Vagina (tissue), 2 donors: ENCODE measurements at regions not wholly inside any gene's neighbourhood (a gene's known extent, or its start where the extent isn't known, plus 50 kb on each side); places are given as distances from the start of the nearest gene placed in this dataset.

Experiments
- DNase-seq, 2 donors: peaks; one replicate each; pipeline ENCODE4 v3.0.0-alpha.2; 2017; ENCODE audit errors: extremely low spot score in 2 of 2
- H3K27ac ChIP-seq: fragments of 200-600 bp; sonication (generic); one replicate; pipeline ENCODE4 v1.5.1; 2019
- H3K27me3 ChIP-seq: fragments of 200-600 bp; sonication (generic); one replicate; pipeline ENCODE4 v1.5.1; 2019
- H3K36me3 ChIP-seq, 2 donors: fragments of 200-600 bp; sonication (generic); one replicate each; pipeline ENCODE4 v1.5.1; 2017 to 2019
- H3K4me1 ChIP-seq: fragments of 200-600 bp; sonication (generic); one replicate; pipeline ENCODE4 v1.5.1; 2019
- H3K4me3 ChIP-seq, 2 donors: fragments of 200-600 bp; sonication (generic); 1 replicate in 1 of 2; 2 replicates in 1 of 2; pipeline ENCODE4 v1.5.1; 2016 to 2019
- H3K9me3 ChIP-seq: fragments of 200-600 bp; sonication (generic); one replicate; pipeline ENCODE4 v1.5.1; 2019
- CTCF ChIP-seq, 3 experiments: fragments of 450-650 bp in 2 of 3; fragments of 200-600 bp in 1 of 3; sonication (generic) in 1 of 3; IDR thresholded peaks; one replicate each; pipeline ENCODE4 v1.5.1; 2017 to 2019; ENCODE audit warnings: antibody characterized with exemption in 3 of 3, mild to moderate bottlenecking in 2 of 3, moderate library complexity in 2 of 3
- POLR2A ChIP-seq, 2 donors: fragments of 450-650 bp; IDR thresholded peaks; one replicate each; pipeline ENCODE4 v1.6.1; 2017; ENCODE audit warnings: antibody characterized with exemption in 2 of 2, mild to moderate bottlenecking in 2 of 2, moderate library complexity in 2 of 2
- POLR2AphosphoS5 ChIP-seq, 2 donors: sonication (generic); formaldehyde crosslinking; IDR thresholded peaks; one replicate each; pipeline ENCODE4 v1.9.0; 2017; ENCODE audit warnings: antibody characterized with exemption in 2 of 2, mild to moderate bottlenecking in 2 of 2, low read depth in 1 of 2; ENCODE audit not compliant: insufficient read depth in 1 of 2
- intact Hi-C: fragments of 100-400 bp; cut with DNase I; formaldehyde crosslinking; loops from one replicate; pipeline ENCODE4 v1.15.1; 2023

DNA sequence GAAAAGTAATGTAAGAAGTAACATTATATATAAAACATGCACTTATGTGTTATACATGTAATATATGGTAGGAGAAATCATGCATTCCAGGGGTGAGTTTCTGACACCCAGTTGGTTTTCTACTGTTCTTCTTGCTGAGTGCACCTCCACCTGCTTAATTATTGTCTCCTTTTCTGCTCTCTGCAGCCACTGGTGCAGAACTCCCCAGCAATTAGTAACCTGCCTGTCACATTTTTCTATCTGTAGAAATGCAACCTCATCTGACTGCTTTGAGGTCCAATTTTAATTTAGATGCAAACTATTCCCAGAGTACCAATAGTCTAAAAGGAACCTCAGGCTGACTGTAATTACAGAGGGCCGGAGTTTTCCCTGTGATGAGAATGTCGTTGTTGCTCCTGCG is 842.1 kb downstream of the AACS start:
- no peaks in the 10 kb centered on the region for H3K9me3 ChIP-seq
- no peak for DNase-seq
- no peak overlapping the region for H3K27ac ChIP-seq
- no peaks in the 10 kb centered on the region for H3K27me3 ChIP-seq
- H3K36me3 ChIP-seq = no peaks in the 10 kb centered on the region
- intact Hi-C loops = no loop called here
- no peak overlapping the region for H3K4me3 ChIP-seq
- H3K4me1 ChIP-seq = no peaks in the 10 kb centered on the region
- TF ChIP-seq CTCF (IDR thresholded peaks at IDR 0.05) (no peak), POLR2A (IDR thresholded peaks at IDR 0.05) (no peak), POLR2AphosphoS5 (IDR thresholded peaks at IDR 0.05; ENCODE audit: insufficient read depth in 1 of 2, low read depth in 1 of 2) (no peak)

- TF ChIP-seq POLR2AphosphoS5 (IDR thresholded peaks at IDR 0.05; ENCODE audit: insufficient read depth in 1 of 2, low read depth in 1 of 2) (no peak), POLR2A (IDR thresholded peaks at IDR 0.05) (no peak), CTCF (IDR thresholded peaks at IDR 0.05) (no peak)
- no peaks in the 10 kb centered on the region for H3K27me3 ChIP-seq
- H3K27ac ChIP-seq = no peak overlapping the region
- no peaks in the 10 kb centered on the region for H3K9me3 ChIP-seq
- intact Hi-C loops = no loop called here
- no peaks in the 10 kb centered on the region for H3K36me3 ChIP-seq
- no peak for DNase-seq
- no peak overlapping the region for H3K4me3 ChIP-seq
- no peaks in the 10 kb centered on the region for H3K4me1 ChIP-seq
Measured at GRCh38 chr12:125919856-125920470, 854.7 kb downstream of the AACS start.

DNA sequence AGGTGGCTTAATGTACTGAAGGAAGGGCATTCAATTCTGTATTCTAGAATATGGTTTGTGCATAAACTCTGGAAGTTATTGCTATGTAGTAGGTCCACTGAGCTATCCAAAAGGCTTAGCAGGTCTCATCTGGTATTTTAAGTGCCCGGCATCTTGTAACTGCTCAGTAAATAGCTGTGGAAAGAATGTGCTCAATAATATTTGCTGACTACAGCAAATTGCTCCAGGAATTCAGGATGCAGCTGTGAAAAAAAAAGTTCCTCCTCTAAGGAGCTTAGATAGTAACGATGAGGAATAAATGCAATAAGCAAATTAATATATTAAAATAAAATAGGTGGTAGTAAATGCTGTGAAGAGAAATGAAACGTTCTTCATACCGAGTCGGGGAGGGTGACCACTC is 857.1 kb downstream of the AACS start:
- TF ChIP-seq POLR2AphosphoS5 (IDR thresholded peaks at IDR 0.05; ENCODE audit: insufficient read depth in 1 of 2, low read depth in 1 of 2) = no peak
- no peak for TF ChIP-seq POLR2A (IDR thresholded peaks at IDR 0.05)
- TF ChIP-seq CTCF (IDR thresholded peaks at IDR 0.05) = no peak
- Histone ChIP-seq H3K27ac (no peak overlapping the region), H3K4me1 (no peaks in the 10 kb centered on the region), H3K36me3 (no peaks in the 10 kb centered on the region), H3K9me3 (no peaks in the 10 kb centered on the region), H3K4me3 (no peak overlapping the region), H3K27me3 (no peaks in the 10 kb centered on the region)
- intact Hi-C loops = no loop called here
- DNase-seq = no peak

GRCh38 chr12:125936502-125936901 is 871.3 kb downstream of the AACS start:
- H3K36me3 ChIP-seq = no peaks in the 10 kb centered on the region
- no peaks in the 10 kb centered on the region for H3K4me1 ChIP-seq
- H3K4me3 ChIP-seq = no peak overlapping the region
- no peaks in the 10 kb centered on the region for H3K9me3 ChIP-seq
- H3K27ac ChIP-seq = no peak overlapping the region
- TF ChIP-seq POLR2AphosphoS5 (IDR thresholded peaks at IDR 0.05; ENCODE audit: insufficient read depth in 1 of 2, low read depth in 1 of 2) = no peak
- DNase-seq = no peak
- intact Hi-C loops = no loop called here
- H3K27me3 ChIP-seq = no peaks in the 10 kb centered on the region

- Histone ChIP-seq H3K9me3 (no peaks in the 10 kb centered on the region), H3K4me3 (no peak overlapping the region), H3K36me3 (no peaks in the 10 kb centered on the region), H3K27me3 (no peaks in the 10 kb centered on the region), H3K4me1 (no peaks in the 10 kb centered on the region), H3K27ac (no peak overlapping the region)
- TF ChIP-seq CTCF (IDR thresholded peaks at IDR 0.05) (no peak), POLR2A (IDR thresholded peaks at IDR 0.05) (no peak), POLR2AphosphoS5 (IDR thresholded peaks at IDR 0.05; ENCODE audit: insufficient read depth in 1 of 2, low read depth in 1 of 2) (no peak)
- no peak for DNase-seq
- intact Hi-C loops = no loop called here
Measured at GRCh38 chr12:125944446-125944845, 879.2 kb downstream of the AACS start.
